ENCODE measurements at regions not wholly inside any gene's neighbourhood (a gene's known extent, or its start where the extent isn't known, plus 50 kb on each side); places are given as distances from the start of the nearest gene placed in this dataset.

DNA sequence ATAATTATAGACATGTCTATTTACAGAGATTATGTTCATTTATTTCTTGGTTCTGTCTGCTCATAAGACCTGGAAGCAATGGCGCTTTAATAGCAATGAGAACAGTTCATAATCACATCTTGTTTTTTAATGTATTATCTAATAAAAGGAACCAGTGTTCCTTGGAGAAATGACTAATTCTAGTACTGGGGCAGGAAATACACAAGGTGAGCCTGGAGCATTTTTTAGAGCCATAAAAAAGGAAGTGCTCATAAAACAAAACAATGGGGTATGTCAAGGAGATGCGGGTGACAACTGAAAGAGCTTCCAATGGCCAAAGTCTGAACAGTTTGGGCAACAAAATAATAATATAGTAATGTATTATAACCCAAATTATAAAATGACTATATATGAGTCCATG, 531.9 kb upstream of the CHD1 start:
- no peak overlapping the region for H3K4me3 Mint-ChIP-seq
- no peak overlapping the region for H3K27ac Mint-ChIP-seq
- Histone ChIP-seq H3K27ac (ENCODE audit: insufficient read length, low read depth, low read length) (no peak overlapping the region), H3K23ac (ENCODE audit: insufficient read length, low read depth, low read length) (no peak overlapping the region), H3K79me1 (ENCODE audit: insufficient read depth, low read depth, low read length, poor library complexity, severe bottlenecking) (no peaks in the 10 kb centered on the region), H3K23me2 (ENCODE audit: insufficient read length, low read depth, low read length, poor library complexity, severe bottlenecking) (no peaks in the 10 kb centered on the region), H2AK5ac (ENCODE audit: insufficient read length, low read length) (no peak overlapping the region), H3T11ph (ENCODE audit: low read length) (no peak overlapping the region), H2BK12ac (ENCODE audit: insufficient read length, low read depth, low read length) (no peak overlapping the region), H3K9ac (ENCODE audit: extremely low read depth, insufficient read length, low read length) (no peak overlapping the region), H4K20me1 (ENCODE audit: control insufficient read depth, insufficient read depth, insufficient read length) (no peaks in the 10 kb centered on the region), H4K8ac (replicated peaks; ENCODE audit: insufficient read length, low read depth, low read length) (no peak overlapping the region), H2BK120ac (ENCODE audit: low read depth, low read length, poor library complexity, severe bottlenecking) (no peak overlapping the region), H3K9me3 (ENCODE audit: control insufficient read depth, low read depth, low read length) (no peaks in the 10 kb centered on the region), H3K4ac (ENCODE audit: low read depth, low read length) (no peak overlapping the region), H3K14ac (ENCODE audit: insufficient read depth, low read length) (no peak overlapping the region), H3K4me2 (ENCODE audit: insufficient read depth, insufficient read length, low read length) (no peak overlapping the region), H3K79me2 (ENCODE audit: insufficient read depth, low read length) (no peaks in the 10 kb centered on the region), H2AFZ (ENCODE audit: low read length) (no peak overlapping the region), H4K5ac (ENCODE audit: insufficient read length, low read depth, low read length) (no peak overlapping the region), H3K4me1 (ENCODE audit: insufficient read depth, low read length) (no peaks in the 10 kb centered on the region), H3K27me3 (ENCODE audit: insufficient read depth, low read length) (no peaks in the 10 kb centered on the region), H2BK20ac (ENCODE audit: low read depth, low read length, poor library complexity, severe bottlenecking) (no peak overlapping the region), H4K91ac (ENCODE audit: insufficient read length, low read depth, low read length) (no peak overlapping the region), H2BK5ac (ENCODE audit: insufficient read length, low read length) (no peak overlapping the region), H3K56ac (ENCODE audit: insufficient read length, low read depth, low read length) (no peak overlapping the region), H3K18ac (ENCODE audit: insufficient read length, low read depth, low read length) (no peak overlapping the region), H2BK15ac (ENCODE audit: low read depth, low read length) (no peak overlapping the region)
- H3K9me3 Mint-ChIP-seq, result no peaks in the 10 kb centered on the region
- no peak for DNase-seq
- H3K36me3 Mint-ChIP-seq (ENCODE audit: insufficient read depth in 1 of 3, low read depth in 3 of 3), result no peaks in the 10 kb centered on the region
- no peaks in the 10 kb centered on the region for H3K27me3 Mint-ChIP-seq (ENCODE audit: low read depth)
- TF ChIP-seq, protein P1, sequence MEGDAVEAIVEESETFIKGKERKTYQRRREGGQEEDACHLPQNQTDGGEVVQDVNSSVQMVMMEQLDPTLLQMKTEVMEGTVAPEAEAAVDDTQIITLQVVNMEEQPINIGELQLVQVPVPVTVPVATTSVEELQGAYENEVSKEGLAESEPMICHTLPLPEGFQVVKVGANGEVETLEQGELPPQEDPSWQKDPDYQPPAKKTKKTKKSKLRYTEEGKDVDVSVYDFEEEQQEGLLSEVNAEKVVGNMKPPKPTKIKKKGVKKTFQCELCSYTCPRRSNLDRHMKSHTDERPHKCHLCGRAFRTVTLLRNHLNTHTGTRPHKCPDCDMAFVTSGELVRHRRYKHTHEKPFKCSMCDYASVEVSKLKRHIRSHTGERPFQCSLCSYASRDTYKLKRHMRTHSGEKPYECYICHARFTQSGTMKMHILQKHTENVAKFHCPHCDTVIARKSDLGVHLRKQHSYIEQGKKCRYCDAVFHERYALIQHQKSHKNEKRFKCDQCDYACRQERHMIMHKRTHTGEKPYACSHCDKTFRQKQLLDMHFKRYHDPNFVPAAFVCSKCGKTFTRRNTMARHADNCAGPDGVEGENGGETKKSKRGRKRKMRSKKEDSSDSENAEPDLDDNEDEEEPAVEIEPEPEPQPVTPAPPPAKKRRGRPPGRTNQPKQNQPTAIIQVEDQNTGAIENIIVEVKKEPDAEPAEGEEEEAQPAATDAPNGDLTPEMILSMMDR (conservative IDR thresholded peaks at IDR 0.05), result no peak
- WGBS (ENCODE audit: extremely low coverage, insufficient read length, low lambda C conversion rate), result no CpG with 5 or more reads among the region's 2 CpGs
- no peaks in the 10 kb centered on the region for H3K4me1 Mint-ChIP-seq
